Adrenal gland (tissue), 9 donors: ENCODE measurements at regions not wholly inside any gene's neighbourhood (a gene's known extent, or its start where the extent isn't known, plus 50 kb on each side); places are given as distances from the start of the nearest gene placed in this dataset.

Source experiments
- DNase-seq, 7 donors: peaks; one replicate each; pipeline ENCODE4 v3.0.0-alpha.2; 2019 to 2020
- H3K27ac ChIP-seq, 5 donors: fragments of 200-600 bp; sonication (generic) in 4 of 5; 1 replicate in 3 of 5; 2 replicates in 2 of 5; pipeline versions ENCODE4 v1.5.1 to v1.8.0; 2016 to 2020; ENCODE audit warnings: mild to moderate bottlenecking in 1 of 5
- H3K27me3 ChIP-seq: fragments of 200-600 bp; 2 replicates; pipeline ENCODE4 v1.8.0; 2021
- H3K36me3 ChIP-seq, 2 donors: fragments of 200-600 bp; replicated peaks in 1 of 2; 1 replicate in 1 of 2; 2 replicates in 1 of 2; pipeline versions ENCODE4 v1.5.1 to v1.8.0; 2018 to 2022
- H3K4me1 ChIP-seq, 2 donors: fragments of 200-600 bp; replicated peaks in 1 of 2; 1 replicate in 1 of 2; 2 replicates in 1 of 2; pipeline versions ENCODE4 v1.5.1 to v1.8.0; 2018 to 2021
- H3K4me3 ChIP-seq, 4 donors: fragments of 200-600 bp; sonication (generic) in 3 of 4; one replicate each; pipeline ENCODE4 v1.5.1; 2016 to 2018
- H3K9me3 ChIP-seq, 3 donors: fragments of 200-600 bp; sonication (generic) in 1 of 3; replicated peaks in 1 of 3; 1 replicate in 2 of 3; 2 replicates in 1 of 3; pipeline versions ENCODE4 v1.5.1 to v1.8.0; 2016 to 2021
- CTCF ChIP-seq, 6 experiments: fragments of 450-650 bp in 4 of 6; fragments of 200-600 bp in 2 of 6; sonication (generic) in 1 of 6; IDR thresholded peaks; 1 replicate in 5 of 6; 2 replicates in 1 of 6; pipeline versions ENCODE4 v1.5.1 to v1.8.0; 2016 to 2021; ENCODE audit warnings: antibody characterized with exemption in 6 of 6, mild to moderate bottlenecking in 2 of 6, moderate library complexity in 1 of 6
- POLR2A ChIP-seq, 2 donors: fragments of 450-650 bp; IDR thresholded peaks; one replicate each; pipeline ENCODE4 v1.6.1; 2017; ENCODE audit warnings: antibody characterized with exemption in 2 of 2, mild to moderate bottlenecking in 2 of 2, moderate library complexity in 1 of 2
- WGBS, 4 donors: extraction: QIAGEN DNeasy Blood & Tissue Kit in 2 of 4; methylation state at CpG; one replicate each; pipeline versions ENCODE4 v1.1.5 to v1.1.7; 2013 to 2017; 5-methylcytosine and 5-hydroxymethylcytosine counted together
- intact Hi-C, 2 donors: fragments of 100-400 bp; cut with DNase I; formaldehyde crosslinking; loops; one replicate each; pipeline versions ENCODE4 v1.14.1 to v1.15.0; 2022 to 2023
- donor health status: healthy with polysubstance abuse.
- donor health status: Bipolar disorder and iron deficiency.
- donor health status: DM: yes; HTN: yes; CAD: no.
- donor health status: DM: no; HTN: no; CAD: no.
- donor health status: DM: no; HTN: no; CAD: no.

- DNase-seq, result no peak
- H3K4me1 ChIP-seq, result no peaks in the 10 kb centered on the region
- H3K9me3 ChIP-seq, result no peaks in the 10 kb centered on the region
- TF ChIP-seq CTCF (IDR thresholded peaks at IDR 0.05) (no peak), POLR2A (IDR thresholded peaks at IDR 0.05) (no peak)
- 91 to 92% (median 92%) methylated on average over 1 of the region's 1 CpG for WGBS, 4 donors
- intact Hi-C loops, result no loop called here
- H3K4me3 ChIP-seq, result no peak overlapping the region
- H3K27me3 ChIP-seq, result no peaks in the 10 kb centered on the region
- H3K27ac ChIP-seq, result no peak overlapping the region
- H3K36me3 ChIP-seq, result no peaks in the 10 kb centered on the region
Measured at GRCh38 chr1:195336812-195337211, 1271.4 kb downstream of the KCNT2 start.

- WGBS, 4 donors, result 81 to 87% (median 83%) methylated on average over 4 of the region's 4 CpGs
- no peak overlapping the region for H3K27ac ChIP-seq
- H3K36me3 ChIP-seq, result no peaks in the 10 kb centered on the region
- DNase-seq, result no peak
- H3K9me3 ChIP-seq, result no peaks in the 10 kb centered on the region
- intact Hi-C loops, result no loop called here
- H3K4me1 ChIP-seq, result no peaks in the 10 kb centered on the region
- TF ChIP-seq CTCF (IDR thresholded peaks at IDR 0.05) (no peak), POLR2A (IDR thresholded peaks at IDR 0.05) (no peak)
- H3K4me3 ChIP-seq, result no peak overlapping the region
- no peaks in the 10 kb centered on the region for H3K27me3 ChIP-seq
Measured at GRCh38 chr1:195335541-195335940, 1272.7 kb downstream of the KCNT2 start.

- Histone ChIP-seq H3K36me3 (no peaks in the 10 kb centered on the region), H3K9me3 (no peaks in the 10 kb centered on the region), H3K4me3 (no peak overlapping the region), H3K27me3 (no peaks in the 10 kb centered on the region), H3K27ac (no peak overlapping the region), H3K4me1 (no peaks in the 10 kb centered on the region)
- 78 to 92% (median 82%) methylated on average over 1 of the region's 1 CpG for WGBS, 4 donors
- DNase-seq, result no peak
- TF ChIP-seq CTCF (IDR thresholded peaks at IDR 0.05) (no peak), POLR2A (IDR thresholded peaks at IDR 0.05) (no peak)
- intact Hi-C loops, result no loop called here
Measured at GRCh38 chr1:195332102-195332501, 1276.1 kb downstream of the KCNT2 start.

GRCh38 chr1:195328681-195329080, 1279.6 kb downstream of the KCNT2 start:
- Histone ChIP-seq H3K27ac (no peak overlapping the region), H3K36me3 (no peaks in the 10 kb centered on the region), H3K27me3 (no peaks in the 10 kb centered on the region), H3K9me3 (no peaks in the 10 kb centered on the region), H3K4me1 (no peaks in the 10 kb centered on the region), H3K4me3 (no peak overlapping the region)
- no peak for DNase-seq
- intact Hi-C loops, result no loop called here
- TF ChIP-seq CTCF (IDR thresholded peaks at IDR 0.05), result no peak
- no peak for TF ChIP-seq POLR2A (IDR thresholded peaks at IDR 0.05)
- WGBS, 4 donors, result 64 to 74% (median 68%) methylated on average over 2 of the region's 2 CpGs
